Prostate gland (tissue), 2 donors: ENCODE measurements at regions not wholly inside any gene's neighbourhood (a gene's known extent, or its start where the extent isn't known, plus 50 kb on each side); places are given as distances from the start of the nearest gene placed in this dataset.

Experiments
- DNase-seq: peaks from one replicate; pipeline ENCODE4 v3.0.0-alpha.2; 2019; ENCODE audit warnings: low spot score
- H3K27ac ChIP-seq, 2 donors: fragments of 200-600 bp; sonication (generic); 2 replicates each; pipeline ENCODE4 v1.5.1; 2017 to 2019
- H3K27me3 ChIP-seq: fragments of 200-600 bp; sonication (generic); replicated peaks from 2 replicates; pipeline ENCODE4 v1.5.1; 2019; ENCODE audit not compliant: insufficient read depth
- H3K36me3 ChIP-seq, 2 donors: fragments of 200-600 bp; sonication (generic); 1 replicate in 1 of 2; 2 replicates in 1 of 2; pipeline versions ENCODE4 v1.5.1 to v1.8.1; 2017 to 2019
- H3K4me1 ChIP-seq: fragments of 200-600 bp; sonication (generic); replicated peaks from 2 replicates; pipeline ENCODE4 v1.5.1; 2019
- H3K4me3 ChIP-seq, 2 donors: fragments of 200-600 bp; sonication (generic); 2 replicates each; pipeline ENCODE4 v1.5.1; 2017 to 2019
- H3K9me3 ChIP-seq: fragments of 200-600 bp; sonication (generic); 2 replicates; pipeline ENCODE4 v1.5.1; 2017
- POLR2A ChIP-seq: fragments of 450-650 bp; IDR thresholded peaks from one replicate; pipeline ENCODE4 v1.6.1; 2016; ENCODE audit warnings: antibody characterized with exemption, mild to moderate bottlenecking
- POLR2AphosphoS5 ChIP-seq: sonication (generic); formaldehyde crosslinking; IDR thresholded peaks from one replicate; pipeline ENCODE4 v1.6.1; 2017; ENCODE audit warnings: antibody characterized with exemption
- WGBS: methylation state at CpG from one replicate; pipeline ENCODE4 v1.1.5; 2018; 5-methylcytosine and 5-hydroxymethylcytosine counted together
- intact Hi-C: fragments of 100-400 bp; cut with DNase I; formaldehyde crosslinking; loops from one replicate; pipeline ENCODE4 v1.14.2; 2022
- TF ChIP-seq, protein P1 (sequence below), 4 experiments: fragments of 200-600 bp in 2 of 4; fragments of 450-650 bp in 2 of 4; sonication (generic) in 2 of 4; IDR thresholded peaks; 1 replicate in 3 of 4; 2 replicates in 1 of 4; pipeline ENCODE4 v1.5.1; 2016 to 2019; ENCODE audit warnings: antibody characterized with exemption in 4 of 4, mild to moderate bottlenecking in 2 of 4, moderate library complexity in 2 of 4

DNA sequence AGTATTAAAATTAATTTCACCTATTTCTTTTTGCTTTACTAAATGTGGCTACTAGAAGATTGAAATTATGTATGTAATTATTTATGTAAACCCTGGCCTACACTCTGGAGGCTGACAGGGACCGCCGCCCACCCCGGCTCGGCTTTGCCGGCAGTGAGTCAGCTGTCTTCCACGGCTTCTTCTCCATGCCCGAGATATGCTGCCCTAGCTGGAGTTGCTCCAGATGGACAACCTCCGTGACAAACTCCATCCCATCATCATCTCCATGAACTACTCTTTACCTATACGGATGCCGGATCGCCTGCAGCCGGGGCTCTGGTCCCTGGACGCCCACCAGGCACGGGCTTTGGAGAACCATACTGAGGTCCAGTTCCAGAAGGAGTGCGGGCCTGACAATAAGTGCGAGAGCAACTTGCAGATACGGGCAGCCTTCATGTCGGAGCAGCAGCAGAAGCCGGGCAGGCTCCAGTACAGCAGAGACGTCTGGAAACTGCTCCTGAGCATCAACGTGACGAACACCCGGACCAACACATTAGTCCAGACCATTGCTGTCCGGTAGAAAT lies 86.9 kb upstream of the NID2 start:
- WGBS: 97% methylated on average over 24 of the region's 24 CpGs
- Histone ChIP-seq H3K4me3 (no peak overlapping the region), H3K4me1 (no peaks in the 10 kb centered on the region), H3K27me3 (no peaks in the 10 kb centered on the region), H3K9me3 (no peaks in the 10 kb centered on the region), H3K27ac (no peak overlapping the region), H3K36me3 (no peaks in the 10 kb centered on the region)
- no peak for TF ChIP-seq POLR2AphosphoS5
- intact Hi-C loops: no loop called here
- no peak for DNase-seq

DNA sequence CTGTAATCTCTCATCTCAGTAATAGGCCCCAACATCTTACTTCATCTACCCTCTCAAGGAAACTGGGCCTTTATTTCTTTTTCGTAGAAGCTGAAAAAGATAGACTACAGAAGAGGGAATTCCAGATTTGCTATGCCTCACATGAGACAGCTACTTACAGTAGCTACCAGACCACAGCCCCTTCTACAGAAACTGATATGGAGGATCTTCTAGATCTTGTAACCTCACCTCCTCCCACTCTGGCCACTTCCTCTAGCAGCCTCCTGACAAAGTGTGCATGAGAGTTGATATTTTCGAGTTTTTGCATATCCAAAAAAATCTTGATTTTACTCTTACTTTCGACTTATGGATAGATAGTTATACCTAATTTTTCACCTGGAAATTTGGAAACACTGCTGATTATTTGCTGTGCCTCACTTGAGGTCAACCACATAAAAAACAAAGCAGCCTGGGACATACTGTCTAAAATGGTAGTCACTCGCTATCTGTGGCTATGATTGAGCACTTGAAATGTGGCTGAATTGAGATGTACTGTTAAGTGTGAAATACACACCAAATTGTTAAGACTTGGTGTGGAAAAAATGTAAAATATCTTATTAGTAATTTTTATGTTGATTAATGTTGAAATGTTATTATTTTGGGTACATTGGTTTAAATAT lies 86.3 kb upstream of the NID2 start:
- intact Hi-C loops: no loop called here
- WGBS: over 99% methylated on average over 4 of the region's 4 CpGs
- Histone ChIP-seq H3K27me3 (no peaks in the 10 kb centered on the region), H3K36me3 (no peaks in the 10 kb centered on the region), H3K4me3 (no peak overlapping the region), H3K27ac (no peak overlapping the region), H3K4me1 (no peaks in the 10 kb centered on the region), H3K9me3 (no peaks in the 10 kb centered on the region)
- TF ChIP-seq, protein P1, sequence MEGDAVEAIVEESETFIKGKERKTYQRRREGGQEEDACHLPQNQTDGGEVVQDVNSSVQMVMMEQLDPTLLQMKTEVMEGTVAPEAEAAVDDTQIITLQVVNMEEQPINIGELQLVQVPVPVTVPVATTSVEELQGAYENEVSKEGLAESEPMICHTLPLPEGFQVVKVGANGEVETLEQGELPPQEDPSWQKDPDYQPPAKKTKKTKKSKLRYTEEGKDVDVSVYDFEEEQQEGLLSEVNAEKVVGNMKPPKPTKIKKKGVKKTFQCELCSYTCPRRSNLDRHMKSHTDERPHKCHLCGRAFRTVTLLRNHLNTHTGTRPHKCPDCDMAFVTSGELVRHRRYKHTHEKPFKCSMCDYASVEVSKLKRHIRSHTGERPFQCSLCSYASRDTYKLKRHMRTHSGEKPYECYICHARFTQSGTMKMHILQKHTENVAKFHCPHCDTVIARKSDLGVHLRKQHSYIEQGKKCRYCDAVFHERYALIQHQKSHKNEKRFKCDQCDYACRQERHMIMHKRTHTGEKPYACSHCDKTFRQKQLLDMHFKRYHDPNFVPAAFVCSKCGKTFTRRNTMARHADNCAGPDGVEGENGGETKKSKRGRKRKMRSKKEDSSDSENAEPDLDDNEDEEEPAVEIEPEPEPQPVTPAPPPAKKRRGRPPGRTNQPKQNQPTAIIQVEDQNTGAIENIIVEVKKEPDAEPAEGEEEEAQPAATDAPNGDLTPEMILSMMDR (IDR thresholded peaks at IDR 0.05): no peak
- TF ChIP-seq POLR2AphosphoS5 (no peak), POLR2A (no peak)
- no peak for DNase-seq

GRCh38 chr14:52153939-52154338 lies 85.1 kb upstream of the NID2 start:
- intact Hi-C loops: no loop called here
- TF ChIP-seq POLR2A (no peak), POLR2AphosphoS5 (no peak)
- TF ChIP-seq, protein P1 (IDR thresholded peaks at IDR 0.05): no peak
- WGBS: 0% methylated on average over 1 of the region's 1 CpG

DNA sequence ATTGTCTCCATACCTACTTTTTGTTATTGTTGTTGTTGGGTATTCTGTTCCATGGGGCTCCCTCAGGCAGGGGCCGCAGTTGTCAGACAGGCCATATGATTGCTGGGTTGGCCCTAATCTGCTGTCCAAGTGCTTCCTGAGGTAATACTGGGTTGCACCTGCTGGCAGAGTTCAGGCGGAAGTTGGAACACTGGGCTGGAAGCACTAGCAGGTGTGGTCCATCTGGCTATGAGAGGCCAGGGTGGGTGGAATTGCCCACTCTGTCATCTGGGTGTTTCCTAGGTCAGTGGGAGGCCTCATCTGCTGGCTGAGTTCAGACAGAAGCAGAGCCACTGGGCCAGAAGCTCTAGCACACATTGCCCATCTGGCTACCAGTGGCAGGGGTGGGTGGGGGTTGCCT lies 81.3 kb upstream of the NID2 start:
- TF ChIP-seq POLR2A: no peak
- TF ChIP-seq POLR2AphosphoS5: no peak
- TF ChIP-seq, protein P1 (IDR thresholded peaks at IDR 0.05): no peak
- DNase-seq: no peak
- no peak overlapping the region for H3K4me3 ChIP-seq
- no peaks in the 10 kb centered on the region for H3K27me3 ChIP-seq
- intact Hi-C loops: no loop called here
- H3K27ac ChIP-seq: no peak overlapping the region
- H3K9me3 ChIP-seq: no peaks in the 10 kb centered on the region
- no peaks in the 10 kb centered on the region for H3K4me1 ChIP-seq
- no peaks in the 10 kb centered on the region for H3K36me3 ChIP-seq
- WGBS: 91% methylated on average over 2 of the region's 2 CpGs

More at GRCh38 chr14:52153939-52154338, 85.1 kb upstream of the NID2 start:
- DNase-seq: no peak
- Histone ChIP-seq H3K27ac (no peak overlapping the region), H3K4me3 (no peak overlapping the region), H3K4me1 (no peaks in the 10 kb centered on the region), H3K27me3 (no peaks in the 10 kb centered on the region), H3K36me3 (no peaks in the 10 kb centered on the region), H3K9me3 (no peaks in the 10 kb centered on the region)

GRCh38 chr14:52148371-52148770 lies 79.5 kb upstream of the NID2 start:
- no peaks in the 10 kb centered on the region for H3K36me3 ChIP-seq
- intact Hi-C loops: no loop called here

More at GRCh38 chr14:52148371-52148770, 79.5 kb upstream of the NID2 start:
- no peak overlapping the region for H3K27ac ChIP-seq
- no peak overlapping the region for H3K4me3 ChIP-seq
- no peaks in the 10 kb centered on the region for H3K4me1 ChIP-seq
- no peaks in the 10 kb centered on the region for H3K27me3 ChIP-seq
- TF ChIP-seq, protein P1 (IDR thresholded peaks at IDR 0.05): no peak
- TF ChIP-seq POLR2AphosphoS5 (no peak), POLR2A (no peak)
- H3K9me3 ChIP-seq: no peaks in the 10 kb centered on the region
- 84% methylated on average over 1 of the region's 1 CpG for WGBS
- no peak for DNase-seq
